K562 (cell line): ENCODE measurements at regions not wholly inside any gene's neighbourhood (a gene's known extent, or its start where the extent isn't known, plus 50 kb on each side); places are given as distances from the start of the nearest gene placed in this dataset.

ENCODE experiments used
- ATAC-seq: fragments of 200-7000 bp; cut with Tn5 transposase; 3 replicates; pipeline ENCODE4 v1.9.1; 2020; ENCODE audit warnings: moderate library complexity
- BruUV-seq: library from RNA; stranded (reverse); fragments of 400-500 nt; replicated peaks from 2 replicates; lab custom pipeline; 2021; lab: Mats Ljungman, UMichigan
- CTCF ChIA-PET: fragments of 300-600 bp; formaldehyde crosslinking; extraction: SDS; loops from one replicate; lab custom pipeline; 2021; ENCODE audit warnings: low intra/inter-chr PET ratio; lab: Yijun Ruan, JAX
- POLR2A ChIA-PET: fragments of 300-600, 350-650 bp; sonication (Branson Sonifier 250); formaldehyde crosslinking; extraction: SDS; loops from one replicate; lab custom pipeline; 2021; ENCODE audit warnings: antibody characterized with exemption, inconsistent platforms; lab: Yijun Ruan, JAX
- DNase-seq, 4 experiments: peaks; one replicate each; pipeline versions ENCODE4 v3.0.0 to v3.0.0-alpha.2; 2011 to 2018; ENCODE audit warnings: low spot score in 3 of 4, mixed read lengths in 3 of 4; ENCODE audit errors: extremely low read depth in 1 of 4
- FAIRE-seq: peaks from 2 replicates; lab custom pipeline; 2011; peaks lifted over from hg19 to GRCh38; lab: Jason Lieb, UNC
- H2AFZ ChIP-seq: 2 replicates; pipeline ENCODE4 v1.6.0; 2011; ENCODE audit warnings: low read depth, low read length, control low read depth, inconsistent platforms
- H3K27ac ChIP-seq: fragments of 200-600 bp; 3 replicates; pipeline ENCODE4 v1.8.0; 2011; ENCODE audit warnings: low read depth, mild to moderate bottlenecking, control low read depth, inconsistent platforms, low read length, moderate library complexity, mixed read lengths; ENCODE audit errors: extremely low read depth
- H3K27me3 ChIP-seq, 2 experiments: fragments of 300-600 bp in 1 of 2; 2 replicates in 1 of 2; 3 replicates in 1 of 2; pipeline versions ENCODE4 v1.6.0 to v1.8.0; 2011; ENCODE audit warnings: inconsistent platforms in 2 of 2, low read length in 2 of 2, mild to moderate bottlenecking in 1 of 2, mixed read lengths in 1 of 2, moderate library complexity in 1 of 2; ENCODE audit not compliant: control insufficient read depth in 2 of 2, insufficient read depth in 2 of 2
- H3K36me3 ChIP-seq: fragments of 300-600 bp; 3 replicates; pipeline ENCODE4 v1.8.0; 2011; ENCODE audit warnings: mild to moderate bottlenecking, low read length, inconsistent platforms; ENCODE audit not compliant: control insufficient read depth, insufficient read depth
- H3K4me1 ChIP-seq, 2 experiments: fragments of 200-600 bp in 1 of 2; replicated peaks in 1 of 2; 2 replicates in 1 of 2; 3 replicates in 1 of 2; pipeline versions ENCODE4 v1.5.1 to v1.8.0; 2011; ENCODE audit warnings: inconsistent platforms in 2 of 2, low read length in 2 of 2, mild to moderate bottlenecking in 1 of 2, mixed read lengths in 1 of 2, moderate library complexity in 1 of 2; ENCODE audit not compliant: control insufficient read depth in 2 of 2, insufficient read depth in 2 of 2
- H3K4me2 ChIP-seq: 2 replicates; pipeline ENCODE4 v1.6.1; 2011; ENCODE audit warnings: low read length, control low read depth, inconsistent platforms, mixed read lengths; ENCODE audit not compliant: insufficient read depth
- H3K4me3 ChIP-seq: fragments of 200-600 bp; sonication (generic), shearing (Covaris generic); 2 replicates; pipeline ENCODE4 v1.5.1; 2016; ENCODE audit warnings: control low read depth, inconsistent platforms
- H3K79me2 ChIP-seq: fragments of 200-600 bp; 3 replicates; pipeline ENCODE4 v1.8.0; 2011; ENCODE audit warnings: low read length, inconsistent platforms; ENCODE audit not compliant: control insufficient read depth, insufficient read depth
- H3K9ac ChIP-seq, 2 experiments: 2 replicates each; pipeline versions ENCODE4 v1.6.0 to v1.6.1; 2011; ENCODE audit warnings: low read depth in 2 of 2, low read length in 2 of 2, control low read depth in 1 of 2, inconsistent platforms in 1 of 2, mild to moderate bottlenecking in 1 of 2, mixed read lengths in 1 of 2; ENCODE audit not compliant: insufficient read depth in 1 of 2
- H3K9me1 ChIP-seq: one replicate; pipeline ENCODE4 v1.6.0; 2011; ENCODE audit warnings: inconsistent platforms, mild to moderate bottlenecking, low read length, moderate library complexity; ENCODE audit not compliant: control insufficient read depth, insufficient read depth
- H3K9me3 ChIP-seq: replicated peaks from 2 replicates; pipeline ENCODE4 v1.5.1; 2011; ENCODE audit warnings: low read depth, low read length, inconsistent platforms; ENCODE audit not compliant: control insufficient read depth, insufficient read depth
- H4K20me1 ChIP-seq: replicated peaks from 2 replicates; pipeline ENCODE4 v1.6.1; 2011; ENCODE audit warnings: low read length, inconsistent platforms, mixed read lengths; ENCODE audit not compliant: control insufficient read depth, insufficient read depth
- CHD7 ChIP-seq: fragments of 200-600 bp; sonication (generic); IDR thresholded peaks from one replicate; pipeline ENCODE4 v1.6.1; 2012; ENCODE audit warnings: mild to moderate bottlenecking, low read depth, low read length, inconsistent platforms
- EZH2 ChIP-seq: IDR thresholded peaks from 2 replicates; pipeline ENCODE4 v1.6.1; 2012; ENCODE audit warnings: low read depth, mild to moderate bottlenecking, inconsistent platforms, low read length, borderline replicate concordance
- FOS ChIP-seq: IDR thresholded peaks from 3 replicates; pipeline ENCODE4 v1.6.1; 2011; ENCODE audit not compliant: insufficient read length; ENCODE audit errors: extremely low read depth
- MLLT1 ChIP-seq, 2 experiments: fragments of 450-650 bp; IDR thresholded peaks; 2 replicates each; pipeline ENCODE4 v1.6.1; 2016
- in situ Hi-C: fragments of 300-500 bp; cut with MboI; formaldehyde crosslinking; loops from 4 replicates; pipeline ENCODE4 v1.15.0; 2018; ENCODE audit warnings: inconsistent platforms, mixed read lengths
- intact Hi-C: fragments of 100-400 bp; cut with micrococcal nuclease; formaldehyde crosslinking; loops from 2 replicates; pipeline ENCODE4 v1.14.2; 2022
- TF ChIP-seq, protein P1 (sequence below), 3 experiments: fragments of 200-800 bp in 1 of 3; sonication (Bioruptor generic) in 1 of 3; sonication (generic) in 1 of 3; formaldehyde crosslinking in 1 of 3; IDR thresholded peaks; 2 replicates each; pipeline versions ENCODE4 v1.6.1 to v1.8.0; 2016 to 2022; ENCODE audit warnings: mild to moderate bottlenecking in 2 of 3, missing compliant biosample characterization in 2 of 3, missing genetic modification characterization in 2 of 3, missing genetic modification reagents in 1 of 3

DNA sequence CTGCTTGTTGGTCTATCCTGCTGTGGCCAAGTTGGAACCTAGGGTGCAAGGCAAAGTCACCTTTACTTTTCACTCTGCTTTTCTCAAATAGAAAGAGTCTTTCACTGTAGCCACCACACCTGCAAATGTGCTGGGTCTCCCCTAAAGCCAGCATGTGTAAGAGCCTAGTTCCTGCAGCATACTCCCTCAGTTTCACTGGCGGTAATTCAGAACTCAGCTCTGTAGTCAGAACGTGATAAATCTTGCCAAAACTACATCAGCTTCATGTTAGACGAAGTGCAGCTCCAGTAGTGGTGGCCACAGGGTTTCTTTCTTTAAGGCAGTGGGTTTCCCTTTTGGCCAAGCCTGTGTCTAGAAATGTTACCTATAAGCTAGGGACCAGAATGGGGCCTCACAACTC, 72.0 kb upstream of the HMGCLL1 start (continued):
- TF ChIP-seq FOS (no peak), EZH2 (no peak)
- TF ChIP-seq, protein P1, sequence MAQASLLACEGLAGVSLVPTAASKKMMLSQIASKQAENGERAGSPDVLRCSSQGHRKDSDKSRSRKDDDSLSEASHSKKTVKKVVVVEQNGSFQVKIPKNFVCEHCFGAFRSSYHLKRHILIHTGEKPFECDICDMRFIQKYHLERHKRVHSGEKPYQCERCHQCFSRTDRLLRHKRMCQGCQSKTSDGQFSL (CRISPR knock-in tag; IDR thresholded peaks at IDR 0.05): no peak
- TF ChIP-seq, protein P1 (tag; IDR thresholded peaks at IDR 0.05): no peak

DNA sequence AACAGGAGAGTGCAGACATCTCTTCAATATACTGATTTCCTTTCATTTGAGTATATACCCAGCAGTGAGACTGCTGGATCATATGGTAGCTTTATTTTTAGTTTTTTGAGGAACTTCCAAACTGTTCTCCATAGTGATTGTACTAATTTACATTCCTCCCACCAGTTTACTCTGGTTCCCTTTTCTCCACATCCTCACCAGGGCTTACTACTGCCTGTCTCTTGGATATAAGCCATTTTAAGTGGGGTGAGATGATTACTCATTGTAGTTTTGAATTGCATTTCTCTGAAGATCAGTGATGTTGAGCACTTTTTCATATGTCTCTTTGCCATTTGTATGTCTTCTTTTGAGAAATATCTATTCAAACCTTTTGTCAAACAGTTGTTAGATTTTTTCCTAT, 64.9 kb upstream of the HMGCLL1 start:
- no peaks in the 10 kb centered on the region for H3K4me1 ChIP-seq
- DNase-seq: no peak
- no peaks in the 10 kb centered on the region for H4K20me1 ChIP-seq
- H3K36me3 ChIP-seq: no peaks in the 10 kb centered on the region
- H2AFZ ChIP-seq: no peak overlapping the region
- no TSS peak for BruUV-seq
- ChIA-PET CTCF (no interaction called here), POLR2A (no interaction called here)
- in situ Hi-C loops (no loop called here), intact Hi-C loops (no loop called here)
- no peak overlapping the region for H3K27ac ChIP-seq
- H3K79me2 ChIP-seq: no peaks in the 10 kb centered on the region
- H3K27me3 ChIP-seq: no peaks in the 10 kb centered on the region
- ATAC-seq: no peak
- no peak overlapping the region for H3K9ac ChIP-seq
- H3K9me3 ChIP-seq: no peaks in the 10 kb centered on the region
- H3K4me2 ChIP-seq: no peak overlapping the region
- FAIRE-seq: no peak
- H3K4me3 ChIP-seq: no peak overlapping the region
- H3K9me1 ChIP-seq: no peaks in the 10 kb centered on the region
- TF ChIP-seq CHD7 (no peak), MLLT1 (IDR thresholded peaks at IDR 0.05) (no peak)
